Ovary (tissue), 7 donors: ENCODE measurements at regions not wholly inside any gene's neighbourhood (a gene's known extent, or its start where the extent isn't known, plus 50 kb on each side); places are given as distances from the start of the nearest gene placed in this dataset.
"Not testable (repeated sequence)": the region's sequence is repeated elsewhere in the genome, so short reads cannot be mapped to it uniquely, and the experiment has no call there.

Experiments
- DNase-seq, 5 donors: peaks; one replicate each; pipeline ENCODE4 v3.0.0-alpha.2; 2019 to 2020
- H3K27ac ChIP-seq, 2 donors: fragments of 200-600 bp; one replicate each; pipeline versions ENCODE4 v1.5.1 to v1.8.0; 2019 to 2022
- H3K27me3 ChIP-seq: fragments of 200-600 bp; one replicate; pipeline ENCODE4 v1.8.0; 2022
- H3K36me3 ChIP-seq: fragments of 200-600 bp; sonication (generic); one replicate; pipeline ENCODE4 v1.5.1; 2019
- H3K4me1 ChIP-seq: one replicate; pipeline ENCODE4 v1.8.1; 2013; ENCODE audit warnings: mild to moderate bottlenecking, moderate library complexity; ENCODE audit not compliant: insufficient read depth
- H3K4me3 ChIP-seq: fragments of 200-600 bp; sonication (generic); one replicate; pipeline ENCODE4 v1.5.1; 2017
- H3K9me3 ChIP-seq, 2 donors: fragments of 200-600 bp in 1 of 2; sonication (generic) in 1 of 2; one replicate each; pipeline versions ENCODE4 v1.5.1 to v1.8.1; 2013 to 2019; ENCODE audit warnings: mild to moderate bottlenecking in 1 of 2, moderate library complexity in 1 of 2
- CTCF ChIP-seq, 3 donors: fragments of 450-650 bp in 2 of 3; fragments of 200-600 bp in 1 of 3; IDR thresholded peaks; one replicate each; pipeline versions ENCODE4 v1.5.1 to v1.8.0; 2016 to 2022; ENCODE audit warnings: antibody characterized with exemption in 3 of 3, mild to moderate bottlenecking in 1 of 3
- EP300 ChIP-seq: sonication (generic); formaldehyde crosslinking; IDR thresholded peaks from one replicate; pipeline ENCODE4 v1.6.1; 2017; ENCODE audit warnings: antibody characterized with exemption
- POLR2A ChIP-seq: fragments of 450-650 bp; IDR thresholded peaks from one replicate; pipeline ENCODE4 v1.6.1; 2017; ENCODE audit warnings: antibody characterized with exemption, mild to moderate bottlenecking, moderate library complexity
- WGBS, 3 donors: extraction: QIAGEN DNeasy Blood & Tissue Kit in 1 of 3; methylation state at CpG; one replicate each; pipeline versions ENCODE4 v1.1.5 to v1.1.7; 2013 to 2017; 5-methylcytosine and 5-hydroxymethylcytosine counted together
- intact Hi-C, 4 donors: fragments of 100-400 bp; cut with DNase I; formaldehyde crosslinking; loops; one replicate each; pipeline versions ENCODE4 v1.11.0 to v1.15.1; 2022 to 2023
- donor health status: DM: no; HTN: no; CAD: no; lungs with moderate emphysema.
- donor health status: DM: no; HTN: no; CAD: no.
- donor health status: Bipolar disorder and iron deficiency.
- donor health status: DM: no; HTN: no; CAD: no.
- donor health status: DM: yes; HTN: yes; CAD: no.

- no peak for DNase-seq
- no peaks in the 10 kb centered on the region for H3K4me1 ChIP-seq
- H3K27ac ChIP-seq: no peak overlapping the region
- no peaks in the 10 kb centered on the region for H3K9me3 ChIP-seq
- intact Hi-C loops: no loop called here
- 60 to 68% (median 66%) methylated on average over 3 of the region's 3 CpGs for WGBS, 3 donors
- no peaks in the 10 kb centered on the region for H3K27me3 ChIP-seq
- no peak overlapping the region for H3K4me3 ChIP-seq
- TF ChIP-seq CTCF (IDR thresholded peaks at IDR 0.05): no peak
- H3K36me3 ChIP-seq: no peaks in the 10 kb centered on the region
Measured at GRCh38 chrX:3950373-3950772, 236.9 kb upstream of the PRKX start.

GRCh38 chrX:3943965-3944364 lies 230.5 kb upstream of the PRKX start:
- Histone ChIP-seq H3K4me3 (no peak overlapping the region), H3K27ac (no peak overlapping the region), H3K27me3 (no peaks in the 10 kb centered on the region), H3K4me1 (no peaks in the 10 kb centered on the region), H3K9me3 (no peaks in the 10 kb centered on the region), H3K36me3 (no peaks in the 10 kb centered on the region)
- 63 to 69% (median 66%) methylated on average over 3 of the region's 3 CpGs for WGBS, 3 donors
- TF ChIP-seq CTCF (IDR thresholded peaks at IDR 0.05): no peak
- TF ChIP-seq EP300: no peak
- TF ChIP-seq POLR2A: no peak
- intact Hi-C loops: no loop called here
- no peak for DNase-seq

GRCh38 chrX:3940000-3940610 lies 226.7 kb upstream of the PRKX start:
- TF ChIP-seq POLR2A (no peak), CTCF (IDR thresholded peaks at IDR 0.05) (no peak), EP300 (no peak)
- WGBS, 3 donors: 8 to 21% (median 19%) methylated on average over 4 of the region's 4 CpGs
- Histone ChIP-seq H3K27me3 (no peaks in the 10 kb centered on the region), H3K27ac (no peak overlapping the region), H3K36me3 (no peaks in the 10 kb centered on the region), H3K9me3 (no peaks in the 10 kb centered on the region), H3K4me1 (no peaks in the 10 kb centered on the region), H3K4me3 (no peak overlapping the region)
- intact Hi-C loops: no loop called here
- DNase-seq: no peak

- Histone ChIP-seq H3K27ac (no peak overlapping the region), H3K4me1 (no peaks in the 10 kb centered on the region), H3K27me3 (no peaks in the 10 kb centered on the region), H3K4me3 (no peak overlapping the region), H3K9me3 (no peaks in the 10 kb centered on the region), H3K36me3 (no peaks in the 10 kb centered on the region)
- no peak for DNase-seq
- intact Hi-C loops: no loop called here
- no peak for TF ChIP-seq POLR2A
- no peak for TF ChIP-seq EP300
- no peak for TF ChIP-seq CTCF (IDR thresholded peaks at IDR 0.05)
- WGBS, 3 donors: 60 to 70% (median 63%) methylated on average over 3 of the region's 3 CpGs
Measured at GRCh38 chrX:3938587-3938986, 225.1 kb upstream of the PRKX start.

GRCh38 chrX:3935196-3935595 lies 221.7 kb upstream of the PRKX start:
- H3K4me1 ChIP-seq, H3K9me3 ChIP-seq, H3K27ac ChIP-seq, H3K36me3 ChIP-seq, H3K27me3 ChIP-seq, H3K4me3 ChIP-seq, DNase-seq, intact Hi-C loops: not testable (repeated sequence)
- WGBS, 3 donors: no CpG with 5 or more reads among the region's 4 CpGs

GRCh38 chrX:3920424-3921017 lies 207.1 kb upstream of the PRKX start:
- DNase-seq, H3K36me3 ChIP-seq, H3K4me1 ChIP-seq, intact Hi-C loops, H3K27ac ChIP-seq, H3K9me3 ChIP-seq, H3K4me3 ChIP-seq, H3K27me3 ChIP-seq: not testable (repeated sequence)
- no CpG with 5 or more reads among the region's 78 CpGs for WGBS, 3 donors

GRCh38 chrX:3919668-3920423 lies 206.4 kb upstream of the PRKX start:
- WGBS, 3 donors: no CpG with 5 or more reads among the region's 79 CpGs
- intact Hi-C loops: not testable (repeated sequence)

More at GRCh38 chrX:3919668-3920423, 206.4 kb upstream of the PRKX start:
- H3K9me3 ChIP-seq, H3K4me3 ChIP-seq, H3K36me3 ChIP-seq, H3K27ac ChIP-seq, DNase-seq, H3K27me3 ChIP-seq, H3K4me1 ChIP-seq: not testable (repeated sequence)
